SKM-1 (cell line): ENCODE measurements at regions not wholly inside any gene's neighbourhood (a gene's known extent, or its start where the extent isn't known, plus 50 kb on each side); places are given as distances from the start of the nearest gene placed in this dataset.

ENCODE experiments used
- DNase-seq: peaks from one replicate; lab custom pipeline; 2025; ENCODE audit not compliant: unreplicated experiment; lab: John Stamatoyannopoulos, UW

- no peak for DNase-seq
Observed at GRCh38 chr5:125311743-125312142, 565.3 kb upstream of the ZNF608 start.

- no peak for DNase-seq
Observed at GRCh38 chr5:125313555-125313954, 567.1 kb upstream of the ZNF608 start.

- DNase-seq: no peak
Observed at GRCh38 chr5:125315306-125315705, 568.9 kb upstream of the ZNF608 start.

- DNase-seq: no peak
Observed at GRCh38 chr5:125316391-125316790, 570.0 kb upstream of the ZNF608 start.

- DNase-seq: no peak
Observed at GRCh38 chr5:125316915-125317535, 570.6 kb upstream of the ZNF608 start.

- no peak for DNase-seq
Observed at GRCh38 chr5:125317536-125317995, 571.1 kb upstream of the ZNF608 start.

- DNase-seq: no peak
Observed at GRCh38 chr5:125321654-125322053, 575.2 kb upstream of the ZNF608 start.

- no peak for DNase-seq
Observed at GRCh38 chr5:125323613-125324012, 577.2 kb upstream of the ZNF608 start.

- DNase-seq: no peak
Observed at GRCh38 chr5:125325488-125326149, 579.2 kb upstream of the ZNF608 start.

- DNase-seq: no peak
Observed at GRCh38 chr5:125326150-125326510, 579.7 kb upstream of the ZNF608 start.

- no peak for DNase-seq
Observed at GRCh38 chr5:125327676-125328075, 581.2 kb upstream of the ZNF608 start.

GRCh38 chr5:125331987-125332598 is 585.7 kb upstream of the ZNF608 start:
- no peak for DNase-seq

- no peak for DNase-seq
Observed at GRCh38 chr5:125333416-125333815, 587.0 kb upstream of the ZNF608 start.

GRCh38 chr5:125336401-125336800 is 590.0 kb upstream of the ZNF608 start:
- no peak for DNase-seq

GRCh38 chr5:125337294-125337693 is 590.9 kb upstream of the ZNF608 start:
- DNase-seq: no peak

- no peak for DNase-seq
Observed at GRCh38 chr5:125338440-125339174, 592.2 kb upstream of the ZNF608 start.

- no peak for DNase-seq
Observed at GRCh38 chr5:125341436-125341835, 595.0 kb upstream of the ZNF608 start.

- DNase-seq: no peak
Observed at GRCh38 chr5:125343015-125343414, 596.6 kb upstream of the ZNF608 start.

- no peak for DNase-seq
Observed at GRCh38 chr5:125346316-125346715, 599.9 kb upstream of the ZNF608 start.

- no peak for DNase-seq
Observed at GRCh38 chr5:125348221-125348692, 601.8 kb upstream of the ZNF608 start.

GRCh38 chr5:125348936-125349831 is 602.7 kb upstream of the ZNF608 start:
- no peak for DNase-seq
